KMS-11 (cell line): ENCODE measurements at regions not wholly inside any gene's neighbourhood (a gene's known extent, or its start where the extent isn't known, plus 50 kb on each side); places are given as distances from the start of the nearest gene placed in this dataset.

Experiments
- H2AFZ ChIP-seq: fragments of 200-600 bp; sonication (generic); 2 replicates; pipeline ENCODE4 v1.6.1; 2016; ENCODE audit warnings: antibody characterized with exemption, mixed run types, low read depth
- H3K27ac ChIP-seq: fragments of 200-600 bp; sonication (generic); 2 replicates; pipeline ENCODE4 v1.6.1; 2016; ENCODE audit warnings: mild to moderate bottlenecking, mixed run types
- H3K27me3 ChIP-seq: fragments of 200-600 bp; sonication (generic); 2 replicates; pipeline ENCODE4 v1.6.1; 2017; ENCODE audit warnings: mild to moderate bottlenecking, low read depth, mixed run types, moderate library complexity; ENCODE audit not compliant: insufficient read depth
- H3K36me3 ChIP-seq: fragments of 200-600 bp; sonication (generic); 2 replicates; pipeline ENCODE4 v1.6.1; 2017; ENCODE audit warnings: mild to moderate bottlenecking, mixed run types; ENCODE audit not compliant: insufficient read depth
- H3K4me1 ChIP-seq: fragments of 200-600 bp; sonication (generic); 2 replicates; pipeline ENCODE4 v1.6.1; 2016; ENCODE audit warnings: mild to moderate bottlenecking, low read depth, mixed run types; ENCODE audit not compliant: poor library complexity, severe bottlenecking
- H3K4me2 ChIP-seq: fragments of 200-600 bp; sonication (generic); 2 replicates; pipeline ENCODE4 v1.7.0; 2016; ENCODE audit warnings: mild to moderate bottlenecking, mixed run types
- H3K4me3 ChIP-seq: fragments of 200-600 bp; sonication (generic); IDR thresholded peaks from 2 replicates; pipeline ENCODE4 v1.6.1; 2017; ENCODE audit warnings: low read depth, low read length, mixed read lengths; ENCODE audit not compliant: insufficient read depth
- H3K79me2 ChIP-seq: fragments of 200-600 bp; sonication (generic); 2 replicates; pipeline ENCODE4 v1.6.1; 2016; ENCODE audit warnings: low read depth, mixed run types; ENCODE audit not compliant: insufficient read depth
- H3K9ac ChIP-seq: fragments of 200-600 bp; sonication (generic); 2 replicates; pipeline ENCODE4 v1.6.1; 2016; ENCODE audit warnings: mild to moderate bottlenecking, mixed run types
- H4K20me1 ChIP-seq: fragments of 200-600 bp; sonication (generic); 2 replicates; pipeline ENCODE4 v1.6.1; 2016; ENCODE audit warnings: mild to moderate bottlenecking, mixed run types; ENCODE audit not compliant: insufficient read depth
- TF ChIP-seq, protein P1 (sequence below): fragments of 200-600 bp; sonication (generic); conservative IDR thresholded peaks from 2 replicates; pipeline ENCODE4 v1.6.1; 2017; ENCODE audit warnings: low read depth, mild to moderate bottlenecking, antibody characterized with exemption, low read length, moderate library complexity, mixed read lengths

- Histone ChIP-seq H3K27ac (no peak overlapping the region), H2AFZ (no peak overlapping the region), H3K4me3 (no peak overlapping the region), H3K27me3 (no peaks in the 10 kb centered on the region), H3K79me2 (no peaks in the 10 kb centered on the region), H3K4me1 (no peaks in the 10 kb centered on the region), H3K9ac (no peak overlapping the region), H3K36me3 (no peaks in the 10 kb centered on the region), H4K20me1 (no peaks in the 10 kb centered on the region), H3K4me2 (no peak overlapping the region)
- TF ChIP-seq, protein P1, sequence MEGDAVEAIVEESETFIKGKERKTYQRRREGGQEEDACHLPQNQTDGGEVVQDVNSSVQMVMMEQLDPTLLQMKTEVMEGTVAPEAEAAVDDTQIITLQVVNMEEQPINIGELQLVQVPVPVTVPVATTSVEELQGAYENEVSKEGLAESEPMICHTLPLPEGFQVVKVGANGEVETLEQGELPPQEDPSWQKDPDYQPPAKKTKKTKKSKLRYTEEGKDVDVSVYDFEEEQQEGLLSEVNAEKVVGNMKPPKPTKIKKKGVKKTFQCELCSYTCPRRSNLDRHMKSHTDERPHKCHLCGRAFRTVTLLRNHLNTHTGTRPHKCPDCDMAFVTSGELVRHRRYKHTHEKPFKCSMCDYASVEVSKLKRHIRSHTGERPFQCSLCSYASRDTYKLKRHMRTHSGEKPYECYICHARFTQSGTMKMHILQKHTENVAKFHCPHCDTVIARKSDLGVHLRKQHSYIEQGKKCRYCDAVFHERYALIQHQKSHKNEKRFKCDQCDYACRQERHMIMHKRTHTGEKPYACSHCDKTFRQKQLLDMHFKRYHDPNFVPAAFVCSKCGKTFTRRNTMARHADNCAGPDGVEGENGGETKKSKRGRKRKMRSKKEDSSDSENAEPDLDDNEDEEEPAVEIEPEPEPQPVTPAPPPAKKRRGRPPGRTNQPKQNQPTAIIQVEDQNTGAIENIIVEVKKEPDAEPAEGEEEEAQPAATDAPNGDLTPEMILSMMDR = no peak
These were observed 95.8 kb downstream of the S1PR1 start for GRCh38 chr1:101332633-101333032.

DNA sequence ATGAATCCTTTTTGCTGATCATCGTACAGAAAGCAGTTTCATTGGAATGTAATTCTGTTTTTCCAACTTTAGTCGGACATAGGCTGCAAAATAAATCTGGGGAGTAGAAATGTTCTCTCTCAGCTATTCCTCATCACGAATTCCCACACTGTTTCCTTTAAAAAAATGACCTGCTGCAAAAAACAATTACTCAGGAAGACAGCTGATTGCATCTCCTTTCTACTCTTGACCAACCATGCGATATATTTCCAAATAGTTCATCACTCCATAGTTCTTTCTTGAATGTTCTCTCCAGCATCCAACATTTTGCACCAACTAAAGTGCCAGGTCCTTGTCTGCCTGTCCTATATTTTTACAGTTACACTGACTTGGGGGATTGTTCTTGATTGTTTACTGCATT is 96.4 kb downstream of the S1PR1 start:
- no peaks in the 10 kb centered on the region for H3K27me3 ChIP-seq
- H3K36me3 ChIP-seq = no peaks in the 10 kb centered on the region
- H3K4me2 ChIP-seq = no peak overlapping the region
- H4K20me1 ChIP-seq = no peaks in the 10 kb centered on the region
- H3K4me1 ChIP-seq = no peaks in the 10 kb centered on the region
- H3K79me2 ChIP-seq = no peaks in the 10 kb centered on the region
- H2AFZ ChIP-seq = no peak overlapping the region
- H3K27ac ChIP-seq = no peak overlapping the region
- H3K4me3 ChIP-seq = no peak overlapping the region
- TF ChIP-seq, protein P1 = no peak
- H3K9ac ChIP-seq = no peak overlapping the region

- Histone ChIP-seq H4K20me1 (no peaks in the 10 kb centered on the region), H3K4me1 (no peaks in the 10 kb centered on the region), H3K36me3 (no peaks in the 10 kb centered on the region), H3K79me2 (no peaks in the 10 kb centered on the region), H3K27ac (no peak overlapping the region), H3K4me2 (no peak overlapping the region), H2AFZ (no peak overlapping the region), H3K4me3 (no peak overlapping the region), H3K9ac (no peak overlapping the region), H3K27me3 (no peaks in the 10 kb centered on the region)
- TF ChIP-seq, protein P1 = no peak
These were observed 101.1 kb downstream of the S1PR1 start for GRCh38 chr1:101337968-101338367.

GRCh38 chr1:101338714-101339430 is 102.1 kb downstream of the S1PR1 start:
- TF ChIP-seq, protein P1 = no peak
- no peak overlapping the region for H3K4me3 ChIP-seq
- H4K20me1 ChIP-seq = no peaks in the 10 kb centered on the region
- H3K27me3 ChIP-seq = no peaks in the 10 kb centered on the region
- H3K27ac ChIP-seq = no peak overlapping the region
- H3K36me3 ChIP-seq = no peaks in the 10 kb centered on the region
- no peak overlapping the region for H3K4me2 ChIP-seq
- no peak overlapping the region for H2AFZ ChIP-seq
- H3K4me1 ChIP-seq = no peaks in the 10 kb centered on the region
- no peaks in the 10 kb centered on the region for H3K79me2 ChIP-seq
- H3K9ac ChIP-seq = no peak overlapping the region
